NT2/D1 (cell line): ENCODE measurements at regions not wholly inside any gene's neighbourhood (a gene's known extent, or its start where the extent isn't known, plus 50 kb on each side); places are given as distances from the start of the nearest gene placed in this dataset.

Experiments
- SUZ12 ChIP-seq: IDR thresholded peaks from 2 replicates; pipeline ENCODE4 v1.6.1; 2011; ENCODE audit not compliant: insufficient read length, insufficient read depth; ENCODE audit errors: extremely low read depth
- YY1 ChIP-seq: IDR thresholded peaks from 2 replicates; pipeline ENCODE4 v1.6.1; 2011; ENCODE audit not compliant: insufficient read length, insufficient read depth
- ZNF274 ChIP-seq: IDR thresholded peaks from 2 replicates; pipeline ENCODE4 v1.6.1; 2011; ENCODE audit warnings: mild to moderate bottlenecking, low read depth, low read length

GRCh38 chr1:193755441-193755840 lies 569.0 kb upstream of the B3GALT2 start:
- TF ChIP-seq ZNF274 (no peak), YY1 (no peak), SUZ12 (no peak)
